ENCODE measurements at regions not wholly inside any gene's neighbourhood (a gene's known extent, or its start where the extent isn't known, plus 50 kb on each side); places are given as distances from the start of the nearest gene placed in this dataset.
"Not testable (repeated sequence)": the region's sequence is repeated elsewhere in the genome, so short reads cannot be mapped to it uniquely, and the experiment has no call there.

DNA sequence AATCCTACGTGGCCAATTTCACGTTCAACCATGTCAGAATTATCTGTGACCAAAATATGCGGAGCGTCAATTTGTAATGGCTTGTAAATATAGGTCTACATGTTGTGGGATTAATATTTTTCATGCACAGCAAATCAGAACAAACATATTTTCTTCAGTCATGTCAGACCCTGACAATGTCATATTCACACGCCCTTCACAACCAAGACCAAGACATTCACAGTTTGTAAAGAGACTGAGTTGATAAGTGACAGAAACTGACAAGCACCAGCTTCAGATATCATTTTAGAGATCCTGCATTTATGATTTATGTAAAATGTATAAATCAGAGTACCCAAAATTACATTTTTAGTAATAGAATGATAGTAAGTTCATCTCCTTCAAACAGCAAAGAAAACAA is 57.3 kb upstream of the NOVA1 start:
- Histone ChIP-seq H3K4me3 (no peak overlapping the region), H3K9me3 (no peaks in the 10 kb centered on the region), H3K36me3 (no peaks in the 10 kb centered on the region), H3K4me1 (ENCODE audit: control insufficient read depth in 1 of 2, low read depth in 2 of 2) (no peaks in the 10 kb centered on the region), H3K27ac (no peak overlapping the region), H3K27me3 (replicated peaks; ENCODE audit: insufficient read depth) (no peaks in the 10 kb centered on the region)
- TF ChIP-seq, protein P1, sequence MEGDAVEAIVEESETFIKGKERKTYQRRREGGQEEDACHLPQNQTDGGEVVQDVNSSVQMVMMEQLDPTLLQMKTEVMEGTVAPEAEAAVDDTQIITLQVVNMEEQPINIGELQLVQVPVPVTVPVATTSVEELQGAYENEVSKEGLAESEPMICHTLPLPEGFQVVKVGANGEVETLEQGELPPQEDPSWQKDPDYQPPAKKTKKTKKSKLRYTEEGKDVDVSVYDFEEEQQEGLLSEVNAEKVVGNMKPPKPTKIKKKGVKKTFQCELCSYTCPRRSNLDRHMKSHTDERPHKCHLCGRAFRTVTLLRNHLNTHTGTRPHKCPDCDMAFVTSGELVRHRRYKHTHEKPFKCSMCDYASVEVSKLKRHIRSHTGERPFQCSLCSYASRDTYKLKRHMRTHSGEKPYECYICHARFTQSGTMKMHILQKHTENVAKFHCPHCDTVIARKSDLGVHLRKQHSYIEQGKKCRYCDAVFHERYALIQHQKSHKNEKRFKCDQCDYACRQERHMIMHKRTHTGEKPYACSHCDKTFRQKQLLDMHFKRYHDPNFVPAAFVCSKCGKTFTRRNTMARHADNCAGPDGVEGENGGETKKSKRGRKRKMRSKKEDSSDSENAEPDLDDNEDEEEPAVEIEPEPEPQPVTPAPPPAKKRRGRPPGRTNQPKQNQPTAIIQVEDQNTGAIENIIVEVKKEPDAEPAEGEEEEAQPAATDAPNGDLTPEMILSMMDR (IDR thresholded peaks at IDR 0.05), result no peak
- ATAC-seq (ENCODE audit: insufficient number of reproducible peaks, low FRiP score, low read depth), result no peak
- no peak for DNase-seq (ENCODE audit: low spot score)

DNA sequence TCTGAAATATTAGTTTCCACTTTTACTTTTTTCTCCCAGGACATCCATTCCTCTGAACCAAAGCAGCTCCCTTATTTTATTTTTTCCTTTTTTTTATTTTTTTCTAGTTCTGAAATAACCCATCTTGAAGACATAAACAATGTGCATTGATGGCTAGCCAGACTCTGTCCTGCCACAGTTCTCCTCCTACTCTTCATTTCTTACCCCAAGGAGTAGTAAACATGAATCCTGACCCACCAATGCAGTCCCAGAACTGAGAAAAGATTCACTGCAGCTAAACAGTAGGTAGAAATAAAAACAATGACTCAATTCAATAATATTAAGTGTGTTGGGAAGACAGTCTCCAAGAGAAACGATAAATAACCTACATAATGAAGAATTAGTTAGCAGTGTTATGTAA is 65.7 kb upstream of the NOVA1 start:
- no peaks in the 10 kb centered on the region for H3K27me3 ChIP-seq (replicated peaks; ENCODE audit: insufficient read depth)
- ATAC-seq (ENCODE audit: insufficient number of reproducible peaks, low FRiP score, low read depth) (no peak), DNase-seq (ENCODE audit: low spot score) (no peak)
- H3K4me1 ChIP-seq (ENCODE audit: control insufficient read depth in 1 of 2, low read depth in 2 of 2), result no peaks in the 10 kb centered on the region
- no peaks in the 10 kb centered on the region for H3K36me3 ChIP-seq
- no peak overlapping the region for H3K27ac ChIP-seq
- TF ChIP-seq, protein P1 (IDR thresholded peaks at IDR 0.05), result no peak
- H3K4me3 ChIP-seq, result no peak overlapping the region
- no peaks in the 10 kb centered on the region for H3K9me3 ChIP-seq

DNA sequence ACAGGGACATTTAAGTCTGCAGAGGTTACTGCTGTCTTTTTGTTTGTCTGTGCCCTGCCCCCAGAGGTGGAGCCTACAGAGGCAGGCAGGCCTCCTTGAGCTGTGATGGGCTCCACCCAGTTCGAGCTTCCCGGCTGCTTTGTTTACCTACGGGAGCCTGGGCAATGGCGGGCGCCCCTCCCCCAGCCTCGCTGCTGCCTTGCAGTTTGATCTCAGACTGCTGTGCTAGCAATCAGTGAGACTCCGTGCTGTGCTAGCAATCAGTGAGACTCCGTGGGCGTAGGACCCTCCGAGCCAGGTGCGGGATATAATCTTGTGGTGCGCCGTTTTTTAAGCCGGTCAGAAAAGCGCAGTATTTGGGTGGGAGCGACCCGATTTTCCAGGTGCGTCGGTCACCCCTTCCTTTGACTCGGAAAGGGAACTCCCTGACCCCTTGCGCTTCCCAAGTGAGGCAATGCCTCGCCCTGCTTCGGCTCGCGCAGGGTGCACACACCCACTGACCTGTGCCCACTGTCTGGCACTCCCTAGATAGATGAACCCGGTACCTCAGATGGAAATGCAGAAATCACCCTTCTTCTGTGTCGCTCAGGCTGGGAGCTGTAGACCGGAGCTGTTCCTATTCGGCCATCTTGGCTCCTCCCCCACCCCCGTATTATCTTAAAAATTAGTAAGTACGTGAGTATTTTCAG is 81.0 kb upstream of the NOVA1 start:
- not testable (repeated sequence) for ATAC-seq (ENCODE audit: insufficient number of reproducible peaks, low FRiP score, low read depth); H3K4me3 ChIP-seq; H3K9me3 ChIP-seq; DNase-seq (ENCODE audit: low spot score); H3K27ac ChIP-seq; H3K36me3 ChIP-seq; H3K4me1 ChIP-seq (ENCODE audit: control insufficient read depth in 1 of 2, low read depth in 2 of 2); H3K27me3 ChIP-seq (replicated peaks; ENCODE audit: insufficient read depth)

DNA sequence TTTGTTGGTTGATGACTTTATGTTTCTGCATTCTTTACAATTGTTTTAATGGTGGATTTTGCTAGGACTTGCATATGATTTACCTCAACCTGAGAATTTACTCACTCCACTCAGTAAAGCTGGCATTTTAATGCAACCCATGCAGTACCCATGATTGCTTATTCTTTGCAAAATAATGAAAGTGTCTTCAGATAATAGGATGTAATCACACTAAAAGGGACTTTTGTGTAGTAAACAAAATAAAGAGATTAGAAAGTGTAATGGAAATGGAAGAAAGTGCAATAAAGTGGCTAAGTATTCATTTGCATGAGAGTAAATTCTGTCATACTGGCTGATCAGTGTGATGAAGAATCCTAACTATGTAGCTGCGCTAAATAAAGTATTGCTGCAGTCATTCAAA is 87.6 kb upstream of the NOVA1 start:
- no peak overlapping the region for H3K4me3 ChIP-seq
- H3K9me3 ChIP-seq, result no peaks in the 10 kb centered on the region
- no peaks in the 10 kb centered on the region for H3K36me3 ChIP-seq
- TF ChIP-seq, protein P1 (IDR thresholded peaks at IDR 0.05), result no peak
- H3K4me1 ChIP-seq (ENCODE audit: control insufficient read depth in 1 of 2, low read depth in 2 of 2), result no peaks in the 10 kb centered on the region
- ATAC-seq (ENCODE audit: insufficient number of reproducible peaks, low FRiP score, low read depth), result no peak
- H3K27ac ChIP-seq, result no peak overlapping the region
- DNase-seq (ENCODE audit: low spot score), result no peak
- H3K27me3 ChIP-seq (replicated peaks; ENCODE audit: insufficient read depth), result no peaks in the 10 kb centered on the region

DNA sequence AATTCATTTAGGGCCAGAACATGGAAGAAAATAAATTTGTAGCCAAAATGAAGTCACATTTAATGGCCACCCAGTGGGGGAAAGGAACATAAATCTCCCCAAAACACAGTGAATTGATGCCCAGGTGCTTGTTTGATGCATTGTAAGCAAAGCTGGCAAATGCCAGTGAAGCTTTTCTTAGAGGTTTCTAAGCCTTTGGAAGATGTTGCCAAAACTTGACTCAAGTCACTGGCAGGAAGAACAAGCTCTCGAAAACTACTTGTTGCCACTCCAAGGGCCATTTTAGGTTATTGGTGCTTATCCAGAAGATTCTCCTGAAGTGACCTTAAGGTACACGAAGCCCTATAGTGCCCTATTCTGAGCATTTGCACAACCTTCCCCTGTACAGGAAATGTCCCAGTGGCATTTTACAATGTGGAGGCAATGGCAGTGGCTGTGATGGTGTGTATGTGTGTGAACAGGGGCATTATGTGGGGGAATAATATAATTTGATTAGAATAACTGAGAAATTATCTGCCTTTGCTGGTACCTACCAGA is 89.5 kb upstream of the NOVA1 start:
- DNase-seq (ENCODE audit: low spot score) (no peak), ATAC-seq (ENCODE audit: insufficient number of reproducible peaks, low FRiP score, low read depth) (no peak)
- TF ChIP-seq, protein P1 (IDR thresholded peaks at IDR 0.05), result no peak
- Histone ChIP-seq H3K27ac (no peak overlapping the region), H3K36me3 (no peaks in the 10 kb centered on the region), H3K4me1 (ENCODE audit: control insufficient read depth in 1 of 2, low read depth in 2 of 2) (no peaks in the 10 kb centered on the region), H3K9me3 (no peaks in the 10 kb centered on the region), H3K4me3 (no peak overlapping the region), H3K27me3 (replicated peaks; ENCODE audit: insufficient read depth) (no peaks in the 10 kb centered on the region)

DNA sequence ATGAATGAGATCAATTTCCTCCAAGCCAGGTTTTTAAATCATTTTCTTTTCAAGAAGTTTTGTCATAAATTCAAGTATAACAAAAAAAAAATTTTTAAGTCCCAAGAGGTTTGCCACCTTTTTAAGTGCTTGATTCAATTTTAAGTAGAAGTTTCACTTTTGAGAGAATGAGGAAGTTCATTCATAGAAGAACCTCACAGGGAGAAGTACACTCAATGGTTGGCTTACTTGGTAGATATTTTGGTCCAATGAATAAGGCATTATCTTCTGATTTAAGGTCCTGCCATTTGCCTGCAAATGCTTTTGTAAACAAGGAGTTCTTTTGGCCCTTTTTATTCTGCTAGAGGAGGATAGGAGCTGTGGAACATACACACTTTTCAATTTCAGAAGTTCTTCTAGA is 96.7 kb upstream of the NOVA1 start:
- TF ChIP-seq, protein P1 (IDR thresholded peaks at IDR 0.05), result no peak
- DNase-seq (ENCODE audit: low spot score) (no peak), ATAC-seq (ENCODE audit: insufficient number of reproducible peaks, low FRiP score, low read depth) (no peak)
- H3K27me3 ChIP-seq (replicated peaks; ENCODE audit: insufficient read depth), result no peaks in the 10 kb centered on the region
- no peaks in the 10 kb centered on the region for H3K9me3 ChIP-seq
- H3K4me3 ChIP-seq, result no peak overlapping the region
- H3K36me3 ChIP-seq, result no peaks in the 10 kb centered on the region
- H3K4me1 ChIP-seq (ENCODE audit: control insufficient read depth in 1 of 2, low read depth in 2 of 2), result no peaks in the 10 kb centered on the region
- H3K27ac ChIP-seq, result no peak overlapping the region
